ENCODE measurements at regions not wholly inside any gene's neighbourhood (a gene's known extent, or its start where the extent isn't known, plus 50 kb on each side); places are given as distances from the start of the nearest gene placed in this dataset.

DNA sequence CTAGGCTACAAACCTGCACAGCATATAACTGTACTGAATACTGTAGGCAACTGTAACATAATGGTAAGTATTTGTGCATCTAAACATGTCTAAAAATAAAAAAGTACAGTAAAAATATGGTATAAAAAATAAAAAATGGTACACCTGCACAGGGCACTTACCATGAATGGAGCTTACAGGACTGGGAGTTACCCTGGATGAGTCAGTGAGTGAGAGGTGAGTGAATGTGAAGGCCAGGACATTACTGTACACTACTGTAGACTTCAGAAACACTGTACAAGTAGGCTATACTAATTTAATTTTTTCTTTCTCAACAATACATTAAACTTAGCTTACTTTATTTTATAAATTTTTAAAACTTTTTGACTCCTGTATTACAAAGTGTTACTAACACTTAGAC lies 265.3 kb downstream of the KLF13 start:
- TF ChIP-seq, protein P1, sequence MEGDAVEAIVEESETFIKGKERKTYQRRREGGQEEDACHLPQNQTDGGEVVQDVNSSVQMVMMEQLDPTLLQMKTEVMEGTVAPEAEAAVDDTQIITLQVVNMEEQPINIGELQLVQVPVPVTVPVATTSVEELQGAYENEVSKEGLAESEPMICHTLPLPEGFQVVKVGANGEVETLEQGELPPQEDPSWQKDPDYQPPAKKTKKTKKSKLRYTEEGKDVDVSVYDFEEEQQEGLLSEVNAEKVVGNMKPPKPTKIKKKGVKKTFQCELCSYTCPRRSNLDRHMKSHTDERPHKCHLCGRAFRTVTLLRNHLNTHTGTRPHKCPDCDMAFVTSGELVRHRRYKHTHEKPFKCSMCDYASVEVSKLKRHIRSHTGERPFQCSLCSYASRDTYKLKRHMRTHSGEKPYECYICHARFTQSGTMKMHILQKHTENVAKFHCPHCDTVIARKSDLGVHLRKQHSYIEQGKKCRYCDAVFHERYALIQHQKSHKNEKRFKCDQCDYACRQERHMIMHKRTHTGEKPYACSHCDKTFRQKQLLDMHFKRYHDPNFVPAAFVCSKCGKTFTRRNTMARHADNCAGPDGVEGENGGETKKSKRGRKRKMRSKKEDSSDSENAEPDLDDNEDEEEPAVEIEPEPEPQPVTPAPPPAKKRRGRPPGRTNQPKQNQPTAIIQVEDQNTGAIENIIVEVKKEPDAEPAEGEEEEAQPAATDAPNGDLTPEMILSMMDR (IDR thresholded peaks at IDR 0.05) = no peak
- no peak for TF ChIP-seq POLR2A (IDR thresholded peaks at IDR 0.05)

All from testis (tissue), 2 donors.